Fibroblast of the aortic adventitia (primary cell): ENCODE measurements at regions not wholly inside any gene's neighbourhood (a gene's known extent, or its start where the extent isn't known, plus 50 kb on each side); places are given as distances from the start of the nearest gene placed in this dataset.

Experiments
- DNase-seq: peaks from one replicate; pipeline ENCODE4 v3.0.0-alpha.2; 2010; ENCODE audit warnings: low read depth
- H3K4me3 ChIP-seq: 2 replicates; pipeline ENCODE4 v1.5.1; 2011; ENCODE audit warnings: low read depth, mild to moderate bottlenecking, control low read depth, low read length, moderate library complexity
- CTCF ChIP-seq: IDR thresholded peaks from 2 replicates; pipeline ENCODE4 v1.5.1; 2011; ENCODE audit warnings: mild to moderate bottlenecking, low read length, control low read depth, inconsistent platforms; ENCODE audit not compliant: insufficient read depth

GRCh38 chr9:82275258-82275927 lies 286.8 kb downstream of the SPATA31D1 start:
- no peak for DNase-seq
- no peak for TF ChIP-seq CTCF
- H3K4me3 ChIP-seq: no peak overlapping the region

- no peak for DNase-seq
- no peak for TF ChIP-seq CTCF
- no peak overlapping the region for H3K4me3 ChIP-seq
Measured at GRCh38 chr9:82281066-82281465, 292.5 kb downstream of the SPATA31D1 start.

- TF ChIP-seq CTCF: no peak
- no peak for DNase-seq
- no peak overlapping the region for H3K4me3 ChIP-seq
Measured at GRCh38 chr9:82284758-82285157, 296.2 kb downstream of the SPATA31D1 start.

- TF ChIP-seq CTCF: no peak
- no peak for DNase-seq
- no peak overlapping the region for H3K4me3 ChIP-seq
Measured at GRCh38 chr9:82295181-82295580, 306.6 kb downstream of the SPATA31D1 start.

- TF ChIP-seq CTCF: no peak
- H3K4me3 ChIP-seq: no peak overlapping the region
- no peak for DNase-seq
Measured at GRCh38 chr9:82299870-82300269, 311.3 kb downstream of the SPATA31D1 start.

- H3K4me3 ChIP-seq: no peak overlapping the region
- no peak for DNase-seq
- TF ChIP-seq CTCF: no peak
Measured at GRCh38 chr9:82302968-82303655, 314.5 kb downstream of the SPATA31D1 start.

- no peak for DNase-seq
- no peak overlapping the region for H3K4me3 ChIP-seq
- TF ChIP-seq CTCF: no peak
Measured at GRCh38 chr9:82308836-82309235, 320.3 kb downstream of the SPATA31D1 start.
